ENCODE measurements at regions not wholly inside any gene's neighbourhood (a gene's known extent, or its start where the extent isn't known, plus 50 kb on each side); places are given as distances from the start of the nearest gene placed in this dataset.

- TF ChIP-seq CTCF (IDR thresholded peaks at IDR 0.05) (no peak), POLR2AphosphoS5 (IDR thresholded peaks at IDR 0.05) (no peak)
These were observed 97.6 kb upstream of the VGLL3 start for GRCh38 chr3:87088430-87088992.
